Suppressor macrophage treated with lipopolysaccharide for 1 hour (primary cell): ENCODE measurements at regions not wholly inside any gene's neighbourhood (a gene's known extent, or its start where the extent isn't known, plus 50 kb on each side); places are given as distances from the start of the nearest gene placed in this dataset.

Experiments used
- DNase-seq, 3 donors: peaks; one replicate each; pipeline ENCODE4 v3.0.0-alpha.2; 2020 to 2022

- no peak for DNase-seq
These were observed 231.2 kb downstream of the FOXL1 start for GRCh38 chr16:86809458-86809955.

GRCh38 chr16:86810062-86810461, 231.7 kb downstream of the FOXL1 start:
- DNase-seq = no peak

GRCh38 chr16:86812363-86812970, 234.1 kb downstream of the FOXL1 start:
- no peak for DNase-seq

GRCh38 chr16:86814256-86814655, 235.9 kb downstream of the FOXL1 start:
- no peak for DNase-seq

- no peak for DNase-seq
These were observed 238.7 kb downstream of the FOXL1 start for GRCh38 chr16:86816930-86817625.

GRCh38 chr16:86818671-86819532, 240.6 kb downstream of the FOXL1 start:
- DNase-seq = no peak

GRCh38 chr16:86819533-86819892, 241.2 kb downstream of the FOXL1 start:
- no peak for DNase-seq

GRCh38 chr16:86821895-86822294, 243.5 kb downstream of the FOXL1 start:
- no peak for DNase-seq

- no peak for DNase-seq
These were observed 244.8 kb downstream of the FOXL1 start for GRCh38 chr16:86823125-86823524.

GRCh38 chr16:86823888-86824671, 245.7 kb downstream of the FOXL1 start:
- peak in 1 of 3 donors; percentile 3 for DNase-seq

GRCh38 chr16:86824751-86825296, 246.5 kb downstream of the FOXL1 start:
- peak in 1 of 3 donors; percentile 5 for DNase-seq

GRCh38 chr16:86825631-86826030, 247.3 kb downstream of the FOXL1 start:
- DNase-seq = no peak

- no peak for DNase-seq
These were observed 248.6 kb downstream of the FOXL1 start for GRCh38 chr16:86826941-86827340.

- no peak for DNase-seq
These were observed 249.2 kb downstream of the FOXL1 start for GRCh38 chr16:86827521-86827920.

- DNase-seq = no peak
These were observed 249.9 kb downstream of the FOXL1 start for GRCh38 chr16:86828202-86828601.

- DNase-seq = no peak
These were observed 250.3 kb downstream of the FOXL1 start for GRCh38 chr16:86828653-86829052.

GRCh38 chr16:86831366-86831765, 253.0 kb downstream of the FOXL1 start:
- no peak for DNase-seq

GRCh38 chr16:86833136-86833535, 254.8 kb downstream of the FOXL1 start:
- DNase-seq = no peak

GRCh38 chr16:86834451-86835035, 256.2 kb downstream of the FOXL1 start:
- no peak for DNase-seq

GRCh38 chr16:86835982-86836381, 257.6 kb downstream of the FOXL1 start:
- no peak for DNase-seq

GRCh38 chr16:86836503-86837129, 258.3 kb downstream of the FOXL1 start:
- DNase-seq = peak in 2 of 3 donors; percentile 14 to 20

GRCh38 chr16:86843812-86844211, 265.5 kb downstream of the FOXL1 start:
- DNase-seq = no peak
